ENCODE measurements at regions not wholly inside any gene's neighbourhood (a gene's known extent, or its start where the extent isn't known, plus 50 kb on each side); places are given as distances from the start of the nearest gene placed in this dataset.
A peak's percentile ranks its signal among the peaks of the same experiment; 100 is the strongest.

DNA sequence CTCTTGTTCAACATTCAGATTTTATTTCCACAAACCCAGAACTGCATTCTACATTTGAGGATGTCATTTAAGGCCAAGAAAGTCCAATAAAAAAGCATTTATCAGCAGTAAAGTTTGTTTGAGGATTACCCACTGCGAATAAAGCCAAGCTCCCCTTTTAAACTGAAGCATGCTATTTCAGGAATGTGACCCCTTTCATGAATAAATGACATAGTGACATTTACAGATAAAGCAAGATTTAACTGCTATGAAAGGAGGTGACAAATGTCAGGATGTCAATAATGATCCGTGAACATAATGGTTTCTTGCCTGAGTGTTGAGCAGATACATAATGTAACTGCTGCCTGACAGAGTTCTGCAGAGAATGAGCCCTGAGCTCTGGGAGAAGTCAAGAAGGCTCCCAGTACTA, 146.3 kb downstream of the TDRD15 start:
- ATAC-seq (peak; percentile 21; the same call in 2 of the 3 replicates), DNase-seq (ENCODE audit: low spot score) (no peak), FAIRE-seq (peak; percentile 56)
- Histone ChIP-seq H3K79me2 (ENCODE audit: insufficient read depth, low read length) (no peaks in the 10 kb centered on the region), H3K27ac (ENCODE audit: extremely low read length, insufficient read depth, low read length) (no peak overlapping the region), H3K9ac (ENCODE audit: insufficient read depth, low read depth, low read length) (no peak overlapping the region), H4K20me1 (ENCODE audit: insufficient read depth, low read length) (no peaks in the 10 kb centered on the region), H3K36me3 (replicated peaks in 1 of 2; ENCODE audit: control insufficient read depth in 1 of 2, insufficient read depth in 2 of 2, low read length in 2 of 2) (no peaks in the 10 kb centered on the region), H3K4me2 (ENCODE audit: low read depth, low read length) (no peak overlapping the region), H3K27me3 (ENCODE audit: control insufficient read depth in 1 of 2, insufficient read depth in 2 of 2, low read length in 2 of 2) (peaks cover 4 to 10% of the 10 kb centered on the region in 2 experiments; a peak in 4 of 5 replicates), H2AFZ (ENCODE audit: low read length) (no peak overlapping the region), H3K4me3 (replicated peaks in 1 of 3; ENCODE audit: insufficient read depth in 1 of 3, low read depth in 2 of 3, low read length in 3 of 3) (no peak overlapping the region), H3K9me3 (ENCODE audit: low read length) (no peaks in the 10 kb centered on the region), H3K4me1 (ENCODE audit: insufficient read depth, low read length) (peaks cover 19% of the 10 kb centered on the region)
- in situ Hi-C loops (cut with HindIII; ENCODE audit: extremely low pct_ligation_motif_present, low pct_unique_long_range_greater_than_20kb) (no loop called here), intact Hi-C loops (cut with micrococcal nuclease; ENCODE audit: unreplicated experiment) (no loop called here)
- ChIA-PET CTCF (ENCODE audit: low intra/inter-chr PET ratio, low total read pairs) (no interaction called here), POLR2A (no interaction called here)
- no peak for TF ChIP-seq GMEB1 (CRISPR knock-in tag; IDR thresholded peaks at IDR 0.05; ENCODE audit: borderline replicate concordance)
- BruUV-seq (replicated peaks): no TSS peak
- whole genome bisulfite sequencing (ENCODE audit: low lambda C conversion rate): 0% methylated on average over 2 of the region's 2 CpGs

GRCh38 chr2:21270708-21271122, 146.9 kb downstream of the TDRD15 start:
- FAIRE-seq: peak; percentile 43
- intact Hi-C loops (cut with micrococcal nuclease; ENCODE audit: unreplicated experiment): no loop called here
- H3K36me3 ChIP-seq (replicated peaks in 1 of 2; ENCODE audit: control insufficient read depth in 1 of 2, insufficient read depth in 2 of 2, low read length in 2 of 2): no peaks in the 10 kb centered on the region
- no peak overlapping the region for H3K9ac ChIP-seq (ENCODE audit: insufficient read depth, low read depth, low read length)
- H3K4me1 ChIP-seq (ENCODE audit: insufficient read depth, low read length): peaks cover 19% of the 10 kb centered on the region
- TF ChIP-seq RXRA (CRISPR knock-in tag; IDR thresholded peaks at IDR 0.05) (peak; percentile 33; the same call in 1 of the 2 replicates), HNF4A (CRISPR knock-in tag; IDR thresholded peaks at IDR 0.05) (peak; percentile 9; the same call in 1 of the 2 replicates), SKI (IDR thresholded peaks at IDR 0.05; ENCODE audit: partially characterized antibody) (peak; percentile 37), RARA (CRISPR knock-in tag; IDR thresholded peaks at IDR 0.05) (peak; percentile 50), HOMEZ (CRISPR knock-in tag; IDR thresholded peaks at IDR 0.05; ENCODE audit: low read depth) (no peak)
- TF ChIP-seq, protein P1, sequence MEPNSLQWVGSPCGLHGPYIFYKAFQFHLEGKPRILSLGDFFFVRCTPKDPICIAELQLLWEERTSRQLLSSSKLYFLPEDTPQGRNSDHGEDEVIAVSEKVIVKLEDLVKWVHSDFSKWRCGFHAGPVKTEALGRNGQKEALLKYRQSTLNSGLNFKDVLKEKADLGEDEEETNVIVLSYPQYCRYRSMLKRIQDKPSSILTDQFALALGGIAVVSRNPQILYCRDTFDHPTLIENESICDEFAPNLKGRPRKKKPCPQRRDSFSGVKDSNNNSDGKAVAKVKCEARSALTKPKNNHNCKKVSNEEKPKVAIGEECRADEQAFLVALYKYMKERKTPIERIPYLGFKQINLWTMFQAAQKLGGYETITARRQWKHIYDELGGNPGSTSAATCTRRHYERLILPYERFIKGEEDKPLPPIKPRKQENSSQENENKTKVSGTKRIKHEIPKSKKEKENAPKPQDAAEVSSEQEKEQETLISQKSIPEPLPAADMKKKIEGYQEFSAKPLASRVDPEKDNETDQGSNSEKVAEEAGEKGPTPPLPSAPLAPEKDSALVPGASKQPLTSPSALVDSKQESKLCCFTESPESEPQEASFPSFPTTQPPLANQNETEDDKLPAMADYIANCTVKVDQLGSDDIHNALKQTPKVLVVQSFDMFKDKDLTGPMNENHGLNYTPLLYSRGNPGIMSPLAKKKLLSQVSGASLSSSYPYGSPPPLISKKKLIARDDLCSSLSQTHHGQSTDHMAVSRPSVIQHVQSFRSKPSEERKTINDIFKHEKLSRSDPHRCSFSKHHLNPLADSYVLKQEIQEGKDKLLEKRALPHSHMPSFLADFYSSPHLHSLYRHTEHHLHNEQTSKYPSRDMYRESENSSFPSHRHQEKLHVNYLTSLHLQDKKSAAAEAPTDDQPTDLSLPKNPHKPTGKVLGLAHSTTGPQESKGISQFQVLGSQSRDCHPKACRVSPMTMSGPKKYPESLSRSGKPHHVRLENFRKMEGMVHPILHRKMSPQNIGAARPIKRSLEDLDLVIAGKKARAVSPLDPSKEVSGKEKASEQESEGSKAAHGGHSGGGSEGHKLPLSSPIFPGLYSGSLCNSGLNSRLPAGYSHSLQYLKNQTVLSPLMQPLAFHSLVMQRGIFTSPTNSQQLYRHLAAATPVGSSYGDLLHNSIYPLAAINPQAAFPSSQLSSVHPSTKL (CRISPR knock-in tag; IDR thresholded peaks at IDR 0.05): 0 out of 2 replicates have a peak, but pooled peaks have one; percentile 36
- TF ChIP-seq, protein P2, sequence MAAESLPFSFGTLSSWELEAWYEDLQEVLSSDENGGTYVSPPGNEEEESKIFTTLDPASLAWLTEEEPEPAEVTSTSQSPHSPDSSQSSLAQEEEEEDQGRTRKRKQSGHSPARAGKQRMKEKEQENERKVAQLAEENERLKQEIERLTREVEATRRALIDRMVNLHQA (CRISPR knock-in tag; IDR thresholded peaks at IDR 0.05): no peak
- H3K27ac ChIP-seq (ENCODE audit: extremely low read length, insufficient read depth, low read length): no peak overlapping the region
- no TSS peak for BruUV-seq (replicated peaks)
- no peaks in the 10 kb centered on the region for H3K79me2 ChIP-seq (ENCODE audit: insufficient read depth, low read length)
- no peak for DNase-seq (ENCODE audit: low spot score)
- H3K4me3 ChIP-seq (replicated peaks in 1 of 3; ENCODE audit: insufficient read depth in 1 of 3, low read depth in 2 of 3, low read length in 3 of 3): no peak overlapping the region
- ChIA-PET POLR2A (no interaction called here), CTCF (ENCODE audit: low intra/inter-chr PET ratio, low total read pairs) (no interaction called here)
- in situ Hi-C loops (cut with HindIII; ENCODE audit: extremely low pct_ligation_motif_present, low pct_unique_long_range_greater_than_20kb): no loop called here
- WGBS (ENCODE audit: low lambda C conversion rate): 0% methylated on average over 5 of the region's 5 CpGs
- no peak overlapping the region; the same call in 1 of the 2 replicates for H3K4me2 ChIP-seq (ENCODE audit: low read depth, low read length)
- peaks cover 4 to 16% of the 10 kb centered on the region in 2 experiments; a peak in 4 of 5 replicates for H3K27me3 ChIP-seq (ENCODE audit: control insufficient read depth in 1 of 2, insufficient read depth in 2 of 2, low read length in 2 of 2)
- peak; percentile 63 for ATAC-seq
- no peaks in the 10 kb centered on the region for H4K20me1 ChIP-seq (ENCODE audit: insufficient read depth, low read length)
- H3K9me3 ChIP-seq (ENCODE audit: low read length): no peaks in the 10 kb centered on the region
- H2AFZ ChIP-seq (ENCODE audit: low read length): no peak overlapping the region

Measured in HepG2 (cell line).